SK-N-SH (cell line): ENCODE measurements at regions not wholly inside any gene's neighbourhood (a gene's known extent, or its start where the extent isn't known, plus 50 kb on each side); places are given as distances from the start of the nearest gene placed in this dataset.

Experiments used
- CTCF ChIA-PET: fragments of 300-600, 350-600 bp; formaldehyde crosslinking; extraction: SDS; loops from one replicate; lab custom pipeline; 2021; lab: Yijun Ruan, JAX
- POLR2A ChIA-PET: fragments of 350-600 bp; sonication (Branson Sonifier 250); formaldehyde crosslinking; extraction: SDS; loops from one replicate; lab custom pipeline; 2020; ENCODE audit warnings: antibody characterized with exemption, inconsistent platforms; lab: Yijun Ruan, JAX
- DNase-seq: peaks from one replicate; pipeline ENCODE4 v3.0.0; 2012
- H2AFZ ChIP-seq: fragments of 200-600 bp; sonication (generic); 2 replicates; pipeline ENCODE4 v1.8.1; 2016; ENCODE audit warnings: antibody characterized with exemption, mild to moderate bottlenecking, low read depth
- H3F3A ChIP-seq: fragments of 200-600 bp; sonication (generic); replicated peaks from 2 replicates; pipeline ENCODE3; 2016; ENCODE audit warnings: antibody characterized with exemption, mild to moderate bottlenecking; ENCODE audit not compliant: insufficient read depth
- H3K27ac ChIP-seq, 2 experiments: fragments of 200-500 bp in 1 of 2; fragments of 200-600 bp in 1 of 2; sonication (Bioruptor generic) in 1 of 2; sonication (generic), shearing (Covaris generic) in 1 of 2; 2 replicates each; pipeline versions ENCODE4 v1.5.1 to v1.6.1; 2014 to 2016; ENCODE audit warnings: low read depth in 2 of 2, inconsistent platforms in 1 of 2, low read length in 1 of 2, mild to moderate bottlenecking in 1 of 2, mixed read lengths in 1 of 2
- H3K27me3 ChIP-seq: fragments of 200-600 bp; sonication (generic), shearing (Covaris generic); 2 replicates; pipeline ENCODE4 v1.6.1; 2016; ENCODE audit warnings: mixed run types; ENCODE audit not compliant: insufficient read depth
- H3K36me3 ChIP-seq, 2 experiments: fragments of 200-500 bp in 1 of 2; fragments of 200-600 bp in 1 of 2; sonication (Bioruptor generic) in 1 of 2; sonication (generic) in 1 of 2; replicated peaks in 1 of 2; 2 replicates each; pipeline versions ENCODE3 to v1.5.1; 2014 to 2016; ENCODE audit warnings: low read length in 1 of 2, mild to moderate bottlenecking in 1 of 2; ENCODE audit not compliant: insufficient read depth in 2 of 2, control insufficient read depth in 1 of 2
- H3K4me1 ChIP-seq, 2 experiments: fragments of 200-500 bp in 1 of 2; fragments of 200-600 bp in 1 of 2; sonication (Bioruptor generic) in 1 of 2; sonication (generic), shearing (Covaris generic) in 1 of 2; 2 replicates each; pipeline versions ENCODE4 v1.5.1 to v1.6.1; 2014 to 2016; ENCODE audit warnings: low read depth in 1 of 2, low read length in 1 of 2, mixed run types in 1 of 2; ENCODE audit not compliant: insufficient read depth in 2 of 2, control insufficient read depth in 1 of 2
- H3K4me2 ChIP-seq: fragments of 200-600 bp; sonication (generic), shearing (Covaris generic); 2 replicates; pipeline ENCODE4 v1.6.1; 2017; ENCODE audit warnings: mixed run types
- H3K4me3 ChIP-seq, 2 experiments: fragments of 200-500 bp in 1 of 2; fragments of 200-600 bp in 1 of 2; sonication (Bioruptor generic) in 1 of 2; sonication (generic), shearing (Covaris generic) in 1 of 2; 2 replicates each; pipeline versions ENCODE4 v1.5.1 to v1.8.1; 2014 to 2016; ENCODE audit warnings: low read depth in 2 of 2, inconsistent platforms in 1 of 2, low read length in 1 of 2, mild to moderate bottlenecking in 1 of 2, mixed read lengths in 1 of 2, moderate library complexity in 1 of 2
- H3K79me2 ChIP-seq: fragments of 200-600 bp; sonication (generic); 2 replicates; pipeline ENCODE4 v1.8.1; 2017; ENCODE audit warnings: mild to moderate bottlenecking; ENCODE audit not compliant: insufficient read depth
- H3K9ac ChIP-seq: fragments of 200-600 bp; sonication (generic); 2 replicates; pipeline ENCODE4 v1.6.1; 2017; ENCODE audit warnings: mixed run types
- H3K9me2 ChIP-seq: fragments of 200-600 bp; sonication (generic); 2 replicates; pipeline ENCODE4 v1.6.1; 2017; ENCODE audit warnings: mixed run types
- H3K9me3 ChIP-seq: fragments of 200-600 bp; sonication (generic); 2 replicates; pipeline ENCODE4 v1.6.1; 2017; ENCODE audit warnings: mixed run types, mild to moderate bottlenecking, moderate library complexity
- H4K20me1 ChIP-seq: fragments of 200-600 bp; sonication (generic); 2 replicates; pipeline ENCODE4 v1.6.1; 2017; ENCODE audit warnings: mild to moderate bottlenecking, mixed run types; ENCODE audit not compliant: insufficient read depth
- CHD2 ChIP-seq: fragments of 150-350 bp; IDR thresholded peaks from 2 replicates; pipeline ENCODE4 v1.6.1; 2018; ENCODE audit warnings: low read length; ENCODE audit not compliant: partially characterized antibody
- ELF1 ChIP-seq: IDR thresholded peaks from 2 replicates; pipeline ENCODE4 v1.4.0; 2012
- EP300 ChIP-seq, 2 experiments: IDR thresholded peaks; 2 replicates each; pipeline versions ENCODE4 v1.4.0 to v1.6.1; 2012; ENCODE audit warnings: borderline replicate concordance in 1 of 2, low read depth in 1 of 2, low read length in 1 of 2
- FOXJ3 ChIP-seq: sonication (generic); formaldehyde crosslinking; IDR thresholded peaks from 2 replicates; pipeline ENCODE4 v1.5.1; 2020; ENCODE audit warnings: mild to moderate bottlenecking, missing genetic modification reagents
- GABPA ChIP-seq: IDR thresholded peaks from 2 replicates; pipeline ENCODE4 v1.4.0; 2012; ENCODE audit warnings: low read depth, mild to moderate bottlenecking
- MEF2A ChIP-seq: IDR thresholded peaks from 2 replicates; pipeline ENCODE4 v1.4.0; 2012; ENCODE audit warnings: low read depth, borderline replicate concordance
- MXI1 ChIP-seq: IDR thresholded peaks from 2 replicates; pipeline ENCODE4 v1.6.1; 2012; ENCODE audit warnings: mild to moderate bottlenecking, low read depth, low read length, improper control_type of control experiment
- NFIC ChIP-seq: IDR thresholded peaks from 2 replicates; pipeline ENCODE4 v1.4.0; 2012; ENCODE audit warnings: borderline replicate concordance
- NRF1 ChIP-seq: IDR thresholded peaks from 2 replicates; pipeline ENCODE4 v1.6.1; 2012; ENCODE audit warnings: low read depth, mild to moderate bottlenecking, low read length
- PBX3 ChIP-seq: IDR thresholded peaks from 2 replicates; pipeline ENCODE4; 2012
- POLR2AphosphoS5 ChIP-seq: IDR thresholded peaks from 2 replicates; pipeline ENCODE4 v1.6.1; 2012; ENCODE audit warnings: low read depth, low read length
- RAD21 ChIP-seq: IDR thresholded peaks from 2 replicates; pipeline ENCODE4 v1.6.1; 2012; ENCODE audit warnings: mild to moderate bottlenecking, low read length
- RCOR1 ChIP-seq: fragments of 150-350 bp; IDR thresholded peaks from 2 replicates; pipeline ENCODE4 v1.6.1; 2017; ENCODE audit warnings: antibody characterized with exemption, low read length
- RFX5 ChIP-seq: IDR thresholded peaks from 2 replicates; pipeline ENCODE4 v1.6.1; 2012; ENCODE audit warnings: mild to moderate bottlenecking, improper control_type of control experiment, low read length
- RXRA ChIP-seq: IDR thresholded peaks from 2 replicates; pipeline ENCODE4 v1.4.0; 2012; ENCODE audit warnings: low read depth, mild to moderate bottlenecking, borderline replicate concordance
- SIN3A ChIP-seq: IDR thresholded peaks from 2 replicates; pipeline ENCODE4 v1.6.1; 2012; ENCODE audit warnings: low read depth, mild to moderate bottlenecking, low read length, moderate library complexity, borderline replicate concordance
- TAF1 ChIP-seq: IDR thresholded peaks from 2 replicates; pipeline ENCODE4 v1.6.1; 2012; ENCODE audit warnings: low read depth, mild to moderate bottlenecking, low read length, moderate library complexity, borderline replicate concordance
- TCF12 ChIP-seq: IDR thresholded peaks from 2 replicates; pipeline ENCODE4 v1.4.0; 2012
- TEAD4 ChIP-seq: IDR thresholded peaks from 2 replicates; pipeline ENCODE4 v1.4.0; 2012; ENCODE audit warnings: mild to moderate bottlenecking, borderline replicate concordance; ENCODE audit not compliant: insufficient read depth
- USF1 ChIP-seq: IDR thresholded peaks from 2 replicates; pipeline ENCODE4 v1.4.0; 2012; ENCODE audit warnings: low read depth, borderline replicate concordance
- YY1 ChIP-seq: IDR thresholded peaks from 2 replicates; pipeline ENCODE4 v1.4.0; 2012; ENCODE audit warnings: low read depth, mild to moderate bottlenecking
- whole genome bisulfite sequencing: methylation state at CpG from one replicate; pipeline ENCODE4 v1.1.6; 2017; ENCODE audit warnings: low lambda C conversion rate; 5-methylcytosine and 5-hydroxymethylcytosine counted together
- TF ChIP-seq, protein P1 (sequence below): fragments of 150-350 bp; IDR thresholded peaks from 2 replicates; pipeline ENCODE4 v1.6.1; 2017; ENCODE audit warnings: antibody characterized with exemption, low read length, low read depth, borderline replicate concordance

- H3K27ac ChIP-seq, result no peak overlapping the region
- 40% methylated on average over 5 of the region's 5 CpGs for WGBS
- DNase-seq, result no peak
- H3K79me2 ChIP-seq, result no peaks in the 10 kb centered on the region
- no peak overlapping the region for H2AFZ ChIP-seq
- H3K36me3 ChIP-seq, result no peaks in the 10 kb centered on the region
- no peak overlapping the region for H3K4me2 ChIP-seq
- H3K4me1 ChIP-seq, result no peaks in the 10 kb centered on the region
- POLR2A ChIA-PET, result no interaction called here
- H3K9me2 ChIP-seq, result no peaks in the 10 kb centered on the region
- no peak overlapping the region for H3K4me3 ChIP-seq
- H4K20me1 ChIP-seq, result no peaks in the 10 kb centered on the region
- no peak overlapping the region for H3K9ac ChIP-seq
- TF ChIP-seq RCOR1 (no peak), USF1 (no peak), POLR2AphosphoS5 (no peak), GABPA (no peak), RXRA (no peak), YY1 (no peak), RFX5 (no peak), PBX3 (no peak), MEF2A (no peak), TCF12 (no peak), CHD2 (no peak), RAD21 (no peak), TEAD4 (no peak), NFIC (no peak), EP300 (IDR thresholded peaks at IDR 0.05; ENCODE audit: borderline replicate concordance in 1 of 2, low read depth in 1 of 2, low read length in 1 of 2) (no peak)
- TF ChIP-seq, protein P1, sequence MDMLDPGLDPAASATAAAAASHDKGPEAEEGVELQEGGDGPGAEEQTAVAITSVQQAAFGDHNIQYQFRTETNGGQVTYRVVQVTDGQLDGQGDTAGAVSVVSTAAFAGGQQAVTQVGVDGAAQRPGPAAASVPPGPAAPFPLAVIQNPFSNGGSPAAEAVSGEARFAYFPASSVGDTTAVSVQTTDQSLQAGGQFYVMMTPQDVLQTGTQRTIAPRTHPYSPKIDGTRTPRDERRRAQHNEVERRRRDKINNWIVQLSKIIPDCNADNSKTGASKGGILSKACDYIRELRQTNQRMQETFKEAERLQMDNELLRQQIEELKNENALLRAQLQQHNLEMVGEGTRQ, result no peak
- no peaks in the 10 kb centered on the region for H3K9me3 ChIP-seq
- H3F3A ChIP-seq, result no peaks in the 10 kb centered on the region
- CTCF ChIA-PET, result interaction anchor here (1.6 kb wide), 1 partner anchor 12 kb away, joined by 4 read pairs; no protein-coding TSS in a partner anchor
- no peaks in the 10 kb centered on the region for H3K27me3 ChIP-seq
Observed at GRCh38 chr11:36868380-36868779, 270.3 kb upstream of the RAG2 start.

- no peak for DNase-seq
- no peaks in the 10 kb centered on the region for H3K9me2 ChIP-seq
- no peak overlapping the region for H3K4me2 ChIP-seq
- no peaks in the 10 kb centered on the region for H3K79me2 ChIP-seq
- 54% methylated on average over 1 of the region's 1 CpG for WGBS
- no peak overlapping the region for H3K9ac ChIP-seq
- no peak overlapping the region for H3K4me3 ChIP-seq
- H3K4me1 ChIP-seq, result no peaks in the 10 kb centered on the region
- TF ChIP-seq EP300 (IDR thresholded peaks at IDR 0.05; ENCODE audit: borderline replicate concordance in 1 of 2, low read depth in 1 of 2, low read length in 1 of 2) (no peak), NRF1 (no peak), FOXJ3 (CRISPR knock-in tag) (no peak), MXI1 (no peak), ELF1 (no peak), PBX3 (no peak), TAF1 (no peak), GABPA (no peak), SIN3A (no peak), RAD21 (no peak), MEF2A (no peak)
- no peaks in the 10 kb centered on the region for H3K36me3 ChIP-seq
- H3F3A ChIP-seq, result no peaks in the 10 kb centered on the region
- H3K9me3 ChIP-seq, result no peaks in the 10 kb centered on the region
- no peaks in the 10 kb centered on the region for H4K20me1 ChIP-seq
- H3K27me3 ChIP-seq, result no peaks in the 10 kb centered on the region
- H3K27ac ChIP-seq, result no peak overlapping the region
- no peak overlapping the region for H2AFZ ChIP-seq
- ChIA-PET POLR2A (no interaction called here), CTCF (no interaction called here)
Observed at GRCh38 chr11:36865846-36866245, 267.8 kb upstream of the RAG2 start.
